Neuronal stem cell (in vitro differentiated cells): ENCODE measurements at regions not wholly inside any gene's neighbourhood (a gene's known extent, or its start where the extent isn't known, plus 50 kb on each side); places are given as distances from the start of the nearest gene placed in this dataset. TPM values are rescaled to one million over a fixed set of nuclear protein-coding genes. Genes with fewer than 3 reads are reported as not detected.

Experiments used
- small RNA-seq: library from polyadenylated mRNA; stranded (forward); fragments of <200 nt; extraction: miRNeasy Mini kit (QIAGEN cat#:217004); gene quantifications from one replicate; pipeline ENCODE3, GENCODE V24; 2013; ENCODE audit not compliant: insufficient read depth

Small RNA genes in the stretch of these regions (small RNA-seq; reads per million reads assigned to genes)
- gene MIR4425: not detected
